Cardiac fibroblast (primary cell): ENCODE measurements at regions not wholly inside any gene's neighbourhood (a gene's known extent, or its start where the extent isn't known, plus 50 kb on each side); places are given as distances from the start of the nearest gene placed in this dataset.
A peak's percentile ranks its signal among the peaks of the same experiment; 100 is the strongest.

Experiments
- DNase-seq, 2 donors: peaks; one replicate each; pipeline versions ENCODE4 v3.0.0 to v3.0.0-alpha.2; 2010; ENCODE audit warnings: low read depth in 2 of 2
- H3K4me3 ChIP-seq, 2 donors: replicated peaks in 1 of 2; 1 replicate in 1 of 2; 2 replicates in 1 of 2; pipeline ENCODE4 v1.5.1; 2011; ENCODE audit warnings: low read depth in 2 of 2, low read length in 2 of 2, mild to moderate bottlenecking in 2 of 2, moderate library complexity in 1 of 2
- TF ChIP-seq, protein P1 (sequence below): IDR thresholded peaks from one replicate; pipeline ENCODE4 v1.5.1; 2011; ENCODE audit warnings: low read depth, mild to moderate bottlenecking, low read length, inconsistent platforms

DNA sequence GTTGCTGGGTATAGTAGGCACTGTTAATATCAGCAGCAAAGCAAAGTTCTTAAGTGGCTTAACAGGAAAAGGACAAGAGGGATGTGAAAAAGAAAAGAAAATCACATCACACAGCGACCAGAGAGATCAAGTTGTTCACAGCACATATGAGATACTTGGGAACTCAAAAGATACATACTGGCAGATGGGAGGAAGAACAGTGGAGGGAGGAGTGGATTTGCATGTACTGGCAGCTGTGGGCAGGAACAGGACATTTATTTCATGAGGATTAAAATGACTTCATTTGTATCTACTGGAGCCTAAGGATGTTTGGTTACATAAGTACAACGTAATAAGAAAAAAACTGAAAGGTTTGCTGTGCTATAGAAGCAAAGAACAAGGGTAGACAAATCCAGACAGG, 136.5 kb upstream of the IFNG-AS1 start:
- no peak for DNase-seq
- no peak overlapping the region for H3K4me3 ChIP-seq
- TF ChIP-seq, protein P1, sequence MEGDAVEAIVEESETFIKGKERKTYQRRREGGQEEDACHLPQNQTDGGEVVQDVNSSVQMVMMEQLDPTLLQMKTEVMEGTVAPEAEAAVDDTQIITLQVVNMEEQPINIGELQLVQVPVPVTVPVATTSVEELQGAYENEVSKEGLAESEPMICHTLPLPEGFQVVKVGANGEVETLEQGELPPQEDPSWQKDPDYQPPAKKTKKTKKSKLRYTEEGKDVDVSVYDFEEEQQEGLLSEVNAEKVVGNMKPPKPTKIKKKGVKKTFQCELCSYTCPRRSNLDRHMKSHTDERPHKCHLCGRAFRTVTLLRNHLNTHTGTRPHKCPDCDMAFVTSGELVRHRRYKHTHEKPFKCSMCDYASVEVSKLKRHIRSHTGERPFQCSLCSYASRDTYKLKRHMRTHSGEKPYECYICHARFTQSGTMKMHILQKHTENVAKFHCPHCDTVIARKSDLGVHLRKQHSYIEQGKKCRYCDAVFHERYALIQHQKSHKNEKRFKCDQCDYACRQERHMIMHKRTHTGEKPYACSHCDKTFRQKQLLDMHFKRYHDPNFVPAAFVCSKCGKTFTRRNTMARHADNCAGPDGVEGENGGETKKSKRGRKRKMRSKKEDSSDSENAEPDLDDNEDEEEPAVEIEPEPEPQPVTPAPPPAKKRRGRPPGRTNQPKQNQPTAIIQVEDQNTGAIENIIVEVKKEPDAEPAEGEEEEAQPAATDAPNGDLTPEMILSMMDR: no peak

DNA sequence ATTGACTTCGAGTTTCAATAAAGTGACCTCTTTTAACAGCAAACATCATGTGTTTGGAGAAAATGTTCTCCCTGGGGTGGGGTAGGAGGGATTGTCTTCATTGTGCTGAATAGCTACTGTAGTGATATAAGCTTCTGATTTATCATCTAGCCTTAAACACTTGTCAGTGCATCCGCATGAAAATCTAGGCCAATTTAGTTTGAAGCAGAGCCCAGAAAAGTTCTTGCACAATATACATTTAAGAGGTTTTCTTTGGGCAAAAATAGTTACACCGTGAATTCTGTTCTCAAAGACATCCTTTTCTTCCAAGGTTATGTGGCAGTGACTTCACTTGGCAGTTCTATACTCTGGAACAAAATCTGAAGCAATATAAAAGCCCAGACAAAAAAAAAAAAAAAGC, 136.0 kb upstream of the IFNG-AS1 start:
- TF ChIP-seq, protein P1: no peak
- peak; percentile 23 to 54 for DNase-seq

DNA sequence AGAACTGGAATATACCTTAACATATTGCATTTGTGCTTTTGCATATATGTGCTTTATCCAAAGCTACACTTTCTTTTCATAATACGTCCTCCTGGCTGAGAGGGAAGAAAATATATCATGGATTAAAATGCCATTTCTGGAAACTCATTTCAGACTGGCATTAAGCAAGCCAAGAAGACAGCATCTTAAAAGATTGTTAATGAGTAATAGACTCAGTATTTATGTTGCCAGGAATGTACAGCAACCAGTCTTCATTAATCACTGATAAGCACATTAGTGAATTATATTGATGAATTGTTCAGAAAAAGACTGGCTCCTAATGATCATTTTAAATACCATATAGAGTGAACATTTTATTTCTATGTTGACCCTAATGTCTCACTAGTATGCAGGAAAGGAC, 134.9 kb upstream of the IFNG-AS1 start:
- no peak for DNase-seq
- TF ChIP-seq, protein P1: no peak
- H3K4me3 ChIP-seq: no peak overlapping the region

More for the DNA sequence above, 136.0 kb upstream of the IFNG-AS1 start:
- H3K4me3 ChIP-seq: no peak overlapping the region

DNA sequence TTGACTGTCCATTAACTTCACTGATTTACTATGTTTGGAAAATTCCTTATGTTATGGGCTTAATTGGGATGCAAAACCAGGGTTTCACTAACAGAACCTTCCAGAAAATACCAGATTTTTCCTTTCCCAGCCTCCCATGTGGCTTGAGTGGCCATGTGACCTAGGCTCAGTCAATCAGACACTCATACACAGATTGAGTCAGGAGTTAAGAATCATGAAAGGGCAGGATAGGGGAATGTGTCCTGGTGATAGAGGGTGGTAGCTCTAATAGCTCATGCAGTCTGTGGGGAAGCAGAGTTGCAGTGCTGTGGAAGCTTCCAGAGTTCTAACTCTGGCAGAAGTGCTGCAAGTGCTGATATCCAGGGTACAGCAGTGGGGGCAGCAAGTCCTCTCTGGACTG, 134.1 kb upstream of the IFNG-AS1 start:
- TF ChIP-seq, protein P1: no peak
- DNase-seq: peak in 1 of 2 donors; percentile 3

DNA sequence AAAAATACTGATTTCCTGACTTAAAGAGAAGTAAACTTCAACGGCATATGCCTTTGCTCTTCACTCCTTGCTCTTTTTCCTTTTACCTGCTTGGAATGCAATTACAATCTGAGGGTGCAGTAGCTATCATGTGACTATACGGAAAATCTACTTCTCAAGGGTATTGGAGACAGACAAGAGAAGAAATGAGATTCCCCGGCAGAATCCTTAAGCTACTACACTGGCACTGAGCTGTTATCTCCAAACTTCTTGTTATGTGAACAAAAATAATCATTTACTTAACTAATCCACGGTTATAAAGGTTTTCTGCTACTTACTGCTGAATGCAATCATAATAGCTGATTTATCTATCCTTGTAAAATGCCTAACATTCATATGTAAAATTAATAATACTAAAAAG, 118.0 kb upstream of the IFNG-AS1 start:
- no peak overlapping the region for H3K4me3 ChIP-seq
- TF ChIP-seq, protein P1: no peak
- DNase-seq: no peak

More for the DNA sequence above, 134.1 kb upstream of the IFNG-AS1 start:
- H3K4me3 ChIP-seq: no peak overlapping the region

DNA sequence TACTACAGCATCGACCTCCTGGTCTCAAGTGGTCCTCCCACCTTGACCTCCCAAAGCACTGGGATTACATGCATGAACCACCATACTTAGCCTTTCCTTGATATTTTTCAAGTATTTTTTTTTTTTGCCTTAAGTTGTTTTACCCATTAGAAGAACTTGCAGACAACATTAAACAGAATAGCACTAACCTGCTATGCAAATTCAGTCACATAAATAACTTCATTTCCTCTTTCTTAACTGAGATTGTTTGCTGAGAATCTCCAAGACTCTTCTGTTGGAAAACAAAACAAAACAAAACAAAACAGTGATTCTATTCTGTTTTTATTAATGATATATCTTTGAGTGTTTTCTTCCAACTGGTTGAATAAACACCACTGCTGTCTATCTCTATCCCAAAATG, 115.9 kb upstream of the IFNG-AS1 start:
- H3K4me3 ChIP-seq: no peak overlapping the region
- DNase-seq: no peak
- TF ChIP-seq, protein P1: no peak

DNA sequence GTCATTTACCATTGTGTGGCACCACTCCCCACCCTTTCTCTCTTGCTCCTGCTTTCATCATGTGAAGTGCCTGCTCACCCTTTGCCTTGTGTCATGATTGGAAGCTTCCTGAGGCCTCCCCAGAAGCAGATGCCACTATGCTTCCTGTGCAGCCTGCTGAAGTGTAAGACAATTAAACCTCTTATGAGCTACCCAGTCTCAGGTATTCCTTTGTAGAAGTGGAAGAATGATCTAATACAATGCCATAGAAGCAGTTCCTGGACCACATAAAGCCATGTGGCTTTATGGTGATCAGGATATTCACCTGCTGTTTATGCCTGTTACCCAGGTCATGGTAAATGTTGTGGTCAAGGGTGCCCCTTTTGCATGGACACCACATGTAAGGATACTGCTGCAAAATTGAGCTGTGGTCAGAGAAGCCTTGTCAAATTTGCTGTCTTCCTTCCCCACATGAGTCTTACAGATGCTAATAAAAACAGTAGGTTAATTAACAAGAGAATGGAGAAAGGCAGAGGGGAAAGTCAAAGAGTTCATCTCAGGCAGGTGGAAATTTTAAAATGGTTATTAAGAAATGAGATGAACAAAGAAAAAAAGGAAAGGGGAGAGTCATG, 112.8 kb upstream of the IFNG-AS1 start:
- no peak for DNase-seq
- TF ChIP-seq, protein P1: no peak

More for the DNA sequence above, 112.8 kb upstream of the IFNG-AS1 start:
- no peak overlapping the region for H3K4me3 ChIP-seq
